HG03280 (cell line): ENCODE measurements at regions not wholly inside any gene's neighbourhood (a gene's known extent, or its start where the extent isn't known, plus 50 kb on each side); places are given as distances from the start of the nearest gene placed in this dataset.
"Not testable (repeated sequence)": the region's sequence is repeated elsewhere in the genome, so short reads cannot be mapped to it uniquely, and the experiment has no call there.

ENCODE experiments used
- ATAC-seq: cut with Tn5 transposase; IDR thresholded peaks from one replicate; pipeline ENCODE4 v1.9.1; 2021; ENCODE audit warnings: mild to moderate bottlenecking, moderate library complexity; ENCODE audit not compliant: unreplicated experiment

GRCh38 chr4:38411981-38412536, 251.9 kb upstream of the KLF3 start:
- ATAC-seq = no peak

- no peak for ATAC-seq
Measured at GRCh38 chr4:38413524-38414341, 250.3 kb upstream of the KLF3 start.

DNA sequence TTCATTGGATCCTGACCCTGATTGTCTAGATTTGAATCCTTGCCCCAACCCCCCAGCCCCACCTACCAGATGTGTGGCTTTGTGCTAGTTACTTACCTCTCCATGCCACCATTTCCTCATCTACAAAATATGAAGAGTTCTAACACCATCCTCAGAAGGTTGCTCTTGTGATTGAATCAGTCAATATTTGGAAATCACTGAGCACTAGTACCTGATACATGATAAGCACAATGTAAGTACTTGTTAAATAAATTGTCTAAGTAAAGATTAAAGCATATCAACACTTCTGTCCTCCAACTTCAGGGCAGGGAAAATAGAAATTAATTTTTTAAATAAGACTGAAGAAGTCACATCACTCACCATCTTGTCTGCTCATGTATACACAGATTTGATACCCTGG, 249.6 kb upstream of the KLF3 start:
- ATAC-seq = no peak

- ATAC-seq = no peak
Measured at GRCh38 chr4:38415682-38416081, 248.3 kb upstream of the KLF3 start.

DNA sequence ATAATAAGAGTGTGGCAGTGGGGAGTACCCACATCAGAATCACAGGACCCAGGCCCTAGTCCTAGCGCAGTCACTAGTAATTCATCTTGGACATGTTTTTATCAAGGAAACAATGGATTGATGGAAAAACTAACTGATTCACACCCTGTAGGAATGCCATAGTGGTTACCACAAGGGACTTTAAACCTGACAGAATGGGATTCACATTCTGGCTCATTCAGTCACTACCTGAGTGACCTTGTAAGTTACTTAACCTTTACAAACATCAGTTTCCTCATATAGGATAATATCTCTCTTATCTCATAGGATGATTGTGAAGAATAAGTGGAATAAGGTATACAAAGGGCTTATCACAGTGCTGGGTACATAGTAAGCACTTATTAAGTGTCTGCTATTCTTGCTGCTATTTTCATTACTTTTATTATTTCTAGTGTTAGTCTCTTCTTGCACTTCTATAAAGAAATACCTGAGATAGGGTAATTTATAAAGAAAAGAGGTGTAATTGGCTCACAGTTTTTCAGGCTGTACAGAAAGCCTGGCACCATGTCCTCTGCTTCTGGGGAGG, 247.5 kb upstream of the KLF3 start:
- no peak for ATAC-seq

GRCh38 chr4:38420254-38420653, 243.7 kb upstream of the KLF3 start:
- ATAC-seq = not testable (repeated sequence)

DNA sequence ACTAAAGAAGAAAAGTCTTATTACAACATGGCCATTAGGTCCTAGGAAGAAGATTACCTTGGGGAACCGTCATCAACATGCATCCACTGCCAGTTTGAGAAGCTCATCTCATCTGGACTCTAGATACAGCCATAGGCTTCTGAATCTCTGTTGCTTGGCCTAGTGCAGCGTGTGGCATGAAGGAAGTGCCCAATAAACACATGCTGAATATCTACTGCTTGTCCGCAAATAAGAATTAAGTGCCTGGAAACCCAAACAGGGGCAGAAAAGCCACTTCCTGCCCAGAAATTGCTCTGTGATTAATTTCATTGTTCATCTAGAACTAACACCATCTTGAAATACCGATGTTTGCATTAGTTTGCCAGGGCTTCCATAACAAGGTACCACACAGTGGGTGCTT, 241.1 kb upstream of the KLF3 start:
- no peak for ATAC-seq

DNA sequence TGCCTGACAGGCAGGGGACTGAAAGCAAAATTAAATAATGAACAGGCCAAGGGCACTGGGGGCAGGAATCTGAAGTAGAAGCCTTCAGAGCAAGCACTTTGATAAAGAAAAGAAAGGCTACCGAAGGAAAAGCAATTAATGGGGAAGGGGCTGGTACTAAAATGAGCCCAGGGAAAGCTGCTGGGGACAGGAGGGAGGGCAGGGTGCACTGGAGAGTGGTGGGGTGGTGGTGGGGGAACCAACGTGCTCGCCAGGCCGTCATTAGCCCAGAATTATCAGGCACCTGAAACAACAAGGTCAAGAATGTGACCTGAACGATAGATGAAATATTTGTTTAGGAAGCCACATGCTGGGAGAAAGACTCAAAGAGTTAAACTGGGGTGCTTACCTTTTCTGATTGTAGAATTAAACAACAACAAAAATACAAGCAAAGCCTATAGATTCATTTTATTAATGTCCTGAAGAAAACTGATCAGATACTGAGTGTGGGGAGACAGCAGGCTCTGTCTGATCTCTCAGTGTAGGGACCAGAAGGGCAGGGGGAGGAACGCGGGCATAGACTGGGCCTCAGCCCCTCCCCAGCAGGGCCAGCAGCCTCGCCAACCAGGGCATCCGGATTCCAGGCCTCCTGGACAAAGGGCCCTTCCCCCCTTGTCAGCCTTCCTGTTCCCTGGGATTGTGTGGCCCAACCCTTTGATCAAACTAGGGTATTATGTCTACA, 239.7 kb upstream of the KLF3 start:
- no peak for ATAC-seq

DNA sequence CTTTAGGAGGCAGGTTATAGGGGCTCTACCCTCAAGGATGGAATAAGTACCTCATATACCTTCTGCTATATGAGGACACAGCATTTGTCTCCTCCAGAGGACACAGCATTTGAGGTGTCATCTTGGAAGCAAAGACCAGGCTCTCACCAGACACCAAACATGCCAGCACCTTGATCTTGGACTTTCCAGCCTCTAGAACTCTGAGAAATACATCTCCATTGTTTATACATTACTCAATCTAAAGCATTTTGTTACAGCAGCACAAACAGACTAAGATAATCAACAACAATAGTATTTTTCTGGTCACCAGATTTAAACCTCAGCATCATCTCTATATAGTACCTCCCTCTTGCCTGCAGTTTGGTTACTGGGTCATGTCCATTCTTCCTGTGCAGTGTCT, 237.5 kb upstream of the KLF3 start:
- no peak for ATAC-seq

DNA sequence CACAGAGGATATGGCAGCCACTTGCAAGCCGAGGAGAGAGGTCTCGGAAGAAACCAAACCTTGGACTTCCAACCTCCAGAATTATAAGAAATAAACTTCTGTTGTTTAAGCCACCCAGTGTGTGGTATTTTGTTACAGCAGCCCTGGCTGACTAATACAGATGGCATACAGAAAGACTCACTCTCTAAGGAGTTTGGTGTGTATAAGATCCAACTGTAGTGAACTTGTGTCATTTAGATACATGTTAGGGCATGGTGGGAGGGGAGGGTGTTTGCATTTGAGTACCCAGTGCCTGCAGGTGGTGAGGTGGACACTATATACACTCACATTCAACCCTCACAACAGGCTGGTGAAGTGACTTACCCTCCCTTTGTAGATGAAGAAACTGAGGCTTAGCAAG, 233.2 kb upstream of the KLF3 start:
- no peak for ATAC-seq

- ATAC-seq = no peak
Measured at GRCh38 chr4:38442073-38442788, 221.8 kb upstream of the KLF3 start.

DNA sequence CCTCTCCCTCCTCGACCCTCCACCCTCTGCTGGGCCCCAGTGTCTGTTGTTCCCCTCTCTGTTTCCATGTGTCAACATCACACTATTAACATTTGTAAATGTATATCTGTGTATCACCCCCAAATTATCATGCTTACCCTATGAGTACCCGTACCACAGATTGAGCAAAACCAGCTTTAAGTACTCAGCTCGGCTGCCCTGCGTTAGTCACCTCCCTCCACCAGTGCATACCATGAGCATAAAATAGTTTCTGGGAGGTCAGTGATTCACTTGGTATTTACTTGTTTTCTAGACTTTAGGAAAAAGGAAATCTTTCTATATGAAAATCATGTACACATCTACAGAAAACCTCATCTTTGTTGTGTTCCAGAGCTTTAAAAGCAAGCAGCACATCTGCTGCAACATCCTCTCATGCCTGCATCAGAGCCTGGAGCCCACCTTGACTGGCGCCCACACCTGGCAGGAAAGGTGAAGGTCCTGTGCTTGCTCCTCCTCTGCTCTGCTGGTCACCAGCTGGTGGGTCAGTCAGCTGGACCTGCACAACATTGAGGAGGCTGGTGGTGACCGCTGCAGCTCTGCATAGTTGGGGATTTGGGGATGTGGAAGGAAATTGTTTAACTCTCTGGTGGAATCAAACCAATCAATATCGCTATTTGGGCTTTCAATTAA, 214.4 kb upstream of the KLF3 start:
- ATAC-seq = no peak

GRCh38 chr4:38452009-38452408, 212.0 kb upstream of the KLF3 start:
- ATAC-seq = no peak

DNA sequence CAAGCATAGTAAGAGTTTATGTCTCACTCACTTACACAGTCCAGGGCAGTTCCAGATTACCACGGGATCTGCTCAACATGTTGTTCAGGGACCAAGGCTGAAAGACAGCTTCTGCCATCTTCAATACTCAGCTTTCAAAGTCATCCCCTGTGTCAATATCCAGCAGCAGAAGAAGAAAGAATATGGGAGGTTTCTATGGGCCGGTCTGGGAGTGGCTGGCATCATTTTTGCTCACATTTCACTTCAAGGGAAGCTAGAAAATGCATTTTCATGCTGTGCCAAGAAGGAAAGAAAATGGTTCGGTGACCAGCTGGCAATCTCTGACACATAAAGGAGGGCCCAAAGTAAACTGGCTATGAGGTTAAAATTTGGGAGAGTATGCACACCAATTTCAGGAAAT, 211.5 kb upstream of the KLF3 start:
- no peak for ATAC-seq

DNA sequence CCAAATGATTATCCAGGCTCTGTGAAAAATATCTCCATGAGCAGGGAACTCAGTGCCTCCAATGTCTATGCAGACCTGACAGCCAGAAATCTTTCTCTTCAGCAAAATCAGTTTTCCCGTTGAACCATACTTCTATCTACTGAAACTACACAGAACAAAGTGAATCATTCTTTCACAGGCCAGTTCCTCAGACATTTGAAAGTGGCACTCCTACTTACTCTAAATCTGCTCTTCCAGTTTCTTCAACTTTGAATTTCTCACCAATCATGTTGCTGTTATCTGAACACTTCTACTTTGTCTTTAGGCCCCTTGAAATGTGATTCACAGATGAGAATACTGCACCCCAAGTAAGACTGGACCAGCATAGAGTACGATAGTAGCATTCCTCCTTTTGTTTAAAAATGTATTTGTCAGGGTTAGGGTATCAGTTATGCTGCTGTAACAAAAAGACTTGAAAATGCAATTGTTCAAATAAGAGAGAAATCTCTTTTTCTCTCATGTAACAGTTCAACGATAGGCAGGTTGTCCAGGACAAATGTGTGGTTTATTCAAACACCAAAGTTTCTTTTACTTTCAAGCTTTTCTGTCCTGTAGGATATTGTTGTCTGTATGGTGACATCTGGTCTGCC, 210.6 kb upstream of the KLF3 start:
- ATAC-seq = no peak

GRCh38 chr4:38454284-38454683, 209.7 kb upstream of the KLF3 start:
- no peak for ATAC-seq

DNA sequence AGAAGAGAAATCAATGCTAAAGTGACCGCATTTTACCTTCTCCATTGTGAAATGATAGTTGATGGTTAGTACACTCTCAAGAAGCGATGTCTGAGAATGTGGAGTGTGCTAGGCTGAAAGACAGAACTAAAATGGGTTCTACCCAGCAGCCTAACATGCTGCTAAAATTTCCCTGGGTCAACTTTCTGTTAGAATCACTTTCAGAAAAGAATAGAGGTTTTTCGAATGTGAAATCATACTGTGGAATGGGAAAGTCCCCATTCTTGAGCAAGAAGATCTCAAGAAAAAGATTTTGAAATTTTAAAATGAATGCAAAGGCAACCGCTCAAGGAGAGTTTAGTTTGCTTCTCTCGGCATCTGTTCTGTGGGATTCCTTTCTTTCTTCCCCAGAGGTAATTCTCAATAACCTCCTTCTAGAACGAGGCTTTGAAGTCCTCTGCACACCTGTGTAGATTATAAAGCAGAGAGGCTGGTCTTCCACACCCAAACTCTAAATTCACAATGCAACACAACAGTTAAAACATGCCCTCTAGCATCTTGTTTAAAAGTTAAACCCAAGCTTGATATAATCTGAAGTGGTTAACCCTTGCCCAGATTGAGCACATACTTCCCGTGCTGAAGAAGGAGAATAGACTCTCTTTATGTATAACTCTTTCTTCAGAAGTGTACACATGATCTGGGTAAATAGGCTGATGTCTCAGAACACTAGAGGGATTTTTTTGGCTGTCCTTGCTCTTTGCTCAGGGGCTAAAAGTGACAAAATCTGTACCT, 208.7 kb upstream of the KLF3 start:
- peak; percentile 75 for ATAC-seq

DNA sequence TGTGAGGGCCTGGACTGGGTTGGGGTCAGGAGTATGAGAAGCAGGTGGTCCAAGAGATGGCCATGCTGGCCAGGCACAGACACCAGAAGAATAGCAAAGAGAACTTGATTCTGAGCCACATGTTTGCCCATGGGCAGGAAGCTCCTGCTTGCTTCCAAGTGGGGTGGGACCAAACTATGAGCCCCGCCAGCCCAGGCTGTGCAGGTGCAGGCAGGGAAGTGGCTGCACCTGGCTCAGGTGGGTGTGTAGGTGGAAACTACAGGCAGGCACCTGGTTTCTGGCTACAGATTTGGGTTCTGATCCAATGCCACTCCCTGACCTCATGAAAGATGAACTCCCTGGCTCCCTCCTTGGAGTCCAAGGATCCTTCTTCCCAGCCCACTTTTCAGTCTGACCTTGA, 207.9 kb upstream of the KLF3 start:
- ATAC-seq = no peak

DNA sequence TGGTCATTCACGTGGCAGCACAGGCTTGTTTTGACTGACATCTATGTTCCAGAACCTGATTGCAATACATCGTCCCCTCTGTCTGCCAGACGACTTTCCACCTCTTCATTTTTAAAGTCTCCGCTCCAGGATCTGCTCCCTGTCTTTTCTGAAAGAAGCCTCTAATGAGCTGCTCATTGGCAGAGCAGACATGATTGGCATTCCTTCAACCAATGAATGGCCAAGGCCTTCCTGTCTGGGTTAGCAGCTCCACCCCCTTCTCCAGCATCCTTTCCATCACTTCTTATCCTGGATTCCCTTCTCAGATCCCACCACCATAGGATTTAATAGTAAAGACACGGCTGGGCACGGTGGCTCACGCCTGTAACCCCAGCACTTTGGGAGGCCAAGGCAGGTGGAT, 202.7 kb upstream of the KLF3 start:
- no peak for ATAC-seq
